Common myeloid progenitor, CD34-positive (primary cell): ENCODE measurements at regions not wholly inside any gene's neighbourhood (a gene's known extent, or its start where the extent isn't known, plus 50 kb on each side); places are given as distances from the start of the nearest gene placed in this dataset.

Experiments
- CTCF ChIA-PET: fragments of 350-600 bp; sonication (Branson Sonifier 250); formaldehyde crosslinking; loops from one replicate; lab custom pipeline; 2021; ENCODE audit warnings: antibody characterized with exemption; lab: Charles Lee
- POLR2A ChIA-PET: fragments of 350-600 bp; sonication (Branson Sonifier 250); formaldehyde crosslinking; loops from one replicate; lab custom pipeline; 2021; ENCODE audit warnings: antibody characterized with exemption; lab: Charles Lee
- DNase-seq, 3 donors: peaks; one replicate each; pipeline versions ENCODE4 v3.0.0 to v3.0.0-alpha.2; 2013
- H3K27ac ChIP-seq, 2 experiments: 1 replicate in 1 of 2; 2 replicates in 1 of 2; pipeline ENCODE4 v1.7.0; 2013; ENCODE audit warnings: inconsistent platforms in 2 of 2, low read length in 2 of 2, mild to moderate bottlenecking in 2 of 2, low read depth in 1 of 2, moderate library complexity in 1 of 2; ENCODE audit not compliant: severe bottlenecking in 2 of 2, insufficient read depth in 1 of 2, poor library complexity in 1 of 2
- H3K27me3 ChIP-seq, 5 experiments: replicated peaks in 2 of 5; 1 replicate in 3 of 5; 2 replicates in 2 of 5; pipeline versions ENCODE4 v1.6.1 to v1.7.0; 2013; ENCODE audit warnings: low read length in 4 of 5, mild to moderate bottlenecking in 2 of 5, moderate library complexity in 2 of 5, inconsistent platforms in 1 of 5; ENCODE audit not compliant: insufficient read depth in 5 of 5, control insufficient read depth in 4 of 5
- H3K36me3 ChIP-seq, 4 experiments: 1 replicate in 2 of 4; 2 replicates in 2 of 4; pipeline versions ENCODE4 v1.6.1 to v1.7.0; 2013; ENCODE audit warnings: low read length in 3 of 4, control low read depth in 1 of 4, mild to moderate bottlenecking in 1 of 4; ENCODE audit not compliant: control insufficient read depth in 4 of 4, insufficient read depth in 4 of 4
- H3K4me1 ChIP-seq, 4 experiments: 1 replicate in 3 of 4; 2 replicates in 1 of 4; pipeline versions ENCODE4 v1.6.1 to v1.7.1; 2013; ENCODE audit warnings: low read length in 3 of 4, mild to moderate bottlenecking in 3 of 4, control low read depth in 1 of 4, inconsistent platforms in 1 of 4, moderate library complexity in 1 of 4; ENCODE audit not compliant: control insufficient read depth in 4 of 4, insufficient read depth in 4 of 4; ENCODE audit errors: control extremely low read depth in 1 of 4
- H3K4me3 ChIP-seq, 7 experiments: 1 replicate in 4 of 7; 2 replicates in 3 of 7; pipeline versions ENCODE4 v1.5.1 to v1.7.0; 2013; ENCODE audit warnings: mild to moderate bottlenecking in 7 of 7, low read length in 6 of 7, moderate library complexity in 6 of 7, inconsistent platforms in 2 of 7, low read depth in 2 of 7, control low read depth in 1 of 7; ENCODE audit not compliant: insufficient read depth in 4 of 7, control insufficient read depth in 1 of 7; ENCODE audit errors: extremely low read depth in 1 of 7
- H3K9me3 ChIP-seq, 5 experiments: 1 replicate in 4 of 5; 2 replicates in 1 of 5; pipeline versions ENCODE4 v1.6.1 to v1.7.1; 2013; ENCODE audit warnings: low read length in 4 of 5, mild to moderate bottlenecking in 2 of 5, inconsistent platforms in 1 of 5, low read depth in 1 of 5, moderate library complexity in 1 of 5; ENCODE audit not compliant: control insufficient read depth in 4 of 5, insufficient read depth in 2 of 5; ENCODE audit errors: control extremely low read depth in 1 of 5
- whole genome bisulfite sequencing: methylation state at CpG from one replicate; pipeline ENCODE4 v1.1.5; 2013; ENCODE audit not compliant: insufficient coverage; 5-methylcytosine and 5-hydroxymethylcytosine counted together

DNA sequence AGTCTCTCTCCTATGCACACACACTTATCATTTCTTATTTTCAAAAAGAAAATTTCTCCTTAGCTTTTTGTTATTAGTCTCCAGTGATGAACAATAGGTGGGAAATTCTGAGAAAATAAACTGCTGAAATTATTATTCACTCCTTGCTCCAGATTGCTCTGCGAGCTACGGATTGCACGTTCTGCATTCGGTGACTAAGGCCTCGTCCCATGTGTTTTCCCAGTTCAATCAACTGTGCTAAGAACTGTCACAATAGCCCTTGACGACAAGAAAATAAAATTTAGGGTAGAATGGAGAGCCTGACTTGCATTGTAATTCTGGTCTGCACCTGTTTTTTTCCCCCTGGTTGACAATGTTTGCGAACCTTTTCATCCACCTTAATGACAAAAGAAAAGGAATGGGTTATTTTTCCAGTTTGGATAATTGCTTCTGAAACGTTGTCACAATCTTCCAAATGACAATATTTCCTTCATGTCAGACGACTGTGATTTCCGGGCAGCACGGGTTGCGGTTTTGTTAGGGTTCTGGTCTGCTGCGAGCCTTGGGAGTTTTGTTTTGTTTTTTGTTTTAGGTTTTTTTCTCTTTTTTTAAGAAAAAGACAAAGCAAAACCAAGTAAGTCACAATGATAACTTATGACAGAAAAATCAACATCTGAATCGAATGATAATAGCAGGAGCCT lies 124.5 kb upstream of the NOCT start:
- H3K9me3 ChIP-seq: no peaks in the 10 kb centered on the region
- no peak for DNase-seq
- ChIA-PET CTCF (interaction anchor here (1.2 kb wide), 1 partner anchor 14 kb away, joined by 3 read pairs; no protein-coding TSS in a partner anchor), POLR2A (no interaction called here)
- 82% methylated on average over 6 of the region's 14 CpGs for WGBS
- H3K36me3 ChIP-seq: no peaks in the 10 kb centered on the region
- H3K27ac ChIP-seq: no peak overlapping the region
- H3K27me3 ChIP-seq: no peaks in the 10 kb centered on the region
- H3K4me1 ChIP-seq: no peaks in the 10 kb centered on the region
- no peak overlapping the region for H3K4me3 ChIP-seq

DNA sequence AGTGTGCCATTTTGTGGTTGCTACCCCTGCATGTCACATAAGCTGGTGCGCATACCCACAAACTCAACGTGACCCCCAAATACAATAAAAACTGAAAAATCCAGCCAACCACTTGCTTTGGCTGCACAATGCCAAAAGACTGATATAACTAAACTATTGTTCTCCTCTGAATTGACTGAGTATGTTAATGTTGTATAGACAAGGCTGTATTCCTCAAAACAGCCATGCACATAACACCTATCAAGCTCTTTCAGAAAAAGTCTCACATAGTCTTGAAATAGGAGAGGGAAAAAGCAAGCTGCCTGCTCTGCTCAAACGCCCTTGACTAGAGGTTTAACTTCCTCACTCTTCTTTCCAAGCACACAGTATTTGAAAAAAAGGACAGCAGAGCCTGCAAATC lies 126.4 kb upstream of the NOCT start:
- H3K27ac ChIP-seq: no peak overlapping the region
- no peak overlapping the region for H3K4me3 ChIP-seq
- WGBS: 83% methylated on average over 2 of the region's 3 CpGs
- DNase-seq: no peak
- no peaks in the 10 kb centered on the region for H3K4me1 ChIP-seq
- CTCF ChIA-PET: interaction anchor here (0.9 to 1.5 kb wide), 2 partner anchors 17 to 26 kb away, joined by 3 read pairs; no protein-coding TSS in a partner anchor
- no peaks in the 10 kb centered on the region for H3K9me3 ChIP-seq
- no peaks in the 10 kb centered on the region for H3K27me3 ChIP-seq
- H3K36me3 ChIP-seq: no peaks in the 10 kb centered on the region
- POLR2A ChIA-PET: no interaction called here

DNA sequence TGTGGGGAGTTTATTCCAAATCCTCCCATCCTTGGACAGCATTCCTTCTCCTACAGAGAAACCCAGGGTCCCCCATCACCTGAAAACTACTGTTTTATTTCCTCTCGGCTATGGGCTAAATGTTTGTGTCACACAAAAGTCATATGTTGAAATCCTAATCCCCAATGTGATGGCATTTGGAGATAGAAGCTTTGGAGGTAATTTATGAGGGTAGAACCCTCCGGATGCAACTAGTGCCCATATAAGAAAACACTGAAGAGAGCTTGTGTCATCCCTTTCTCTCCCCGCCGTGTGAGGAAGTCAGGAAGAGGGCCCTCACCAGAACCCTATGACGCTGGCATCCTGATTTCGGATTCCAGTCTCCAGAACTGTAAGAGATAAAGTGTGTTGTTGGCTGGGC lies 127.8 kb upstream of the NOCT start:
- no peaks in the 10 kb centered on the region for H3K4me1 ChIP-seq
- CTCF ChIA-PET: no interaction called here
- no peaks in the 10 kb centered on the region for H3K36me3 ChIP-seq
- POLR2A ChIA-PET: no interaction called here
- no peaks in the 10 kb centered on the region for H3K27me3 ChIP-seq
- no peaks in the 10 kb centered on the region for H3K9me3 ChIP-seq
- WGBS: 100% methylated on average over 3 of the region's 6 CpGs
- no peak overlapping the region for H3K4me3 ChIP-seq
- DNase-seq: no peak
- H3K27ac ChIP-seq: no peak overlapping the region

DNA sequence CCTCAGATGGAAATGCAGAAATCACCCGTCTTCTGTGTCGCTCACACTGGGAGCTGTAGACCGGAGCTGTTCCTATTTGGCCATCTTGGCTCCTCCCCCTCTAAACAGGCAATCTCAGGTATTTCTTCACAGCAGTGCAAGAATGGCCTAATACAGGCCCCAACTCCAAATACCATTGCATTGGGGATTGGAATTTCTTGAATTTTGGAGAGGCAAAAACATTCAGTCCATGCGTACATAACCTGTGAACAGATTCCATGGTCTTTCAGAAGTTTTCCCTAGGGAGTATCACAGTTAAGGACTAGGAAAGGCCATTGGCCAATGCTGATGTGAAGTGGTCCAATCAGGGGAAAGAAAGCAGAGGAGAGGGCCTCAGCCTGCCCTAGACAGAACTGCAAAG lies 128.2 kb upstream of the NOCT start:
- Histone ChIP-seq H3K4me3 (no peak overlapping the region), H3K27ac (no peak overlapping the region), H3K36me3 (no peaks in the 10 kb centered on the region), H3K9me3 (no peaks in the 10 kb centered on the region), H3K27me3 (no peaks in the 10 kb centered on the region), H3K4me1 (no peaks in the 10 kb centered on the region)
- CTCF ChIA-PET: no interaction called here
- DNase-seq: no peak
- 98% methylated on average over 4 of the region's 4 CpGs for WGBS
- POLR2A ChIA-PET: no interaction called here

DNA sequence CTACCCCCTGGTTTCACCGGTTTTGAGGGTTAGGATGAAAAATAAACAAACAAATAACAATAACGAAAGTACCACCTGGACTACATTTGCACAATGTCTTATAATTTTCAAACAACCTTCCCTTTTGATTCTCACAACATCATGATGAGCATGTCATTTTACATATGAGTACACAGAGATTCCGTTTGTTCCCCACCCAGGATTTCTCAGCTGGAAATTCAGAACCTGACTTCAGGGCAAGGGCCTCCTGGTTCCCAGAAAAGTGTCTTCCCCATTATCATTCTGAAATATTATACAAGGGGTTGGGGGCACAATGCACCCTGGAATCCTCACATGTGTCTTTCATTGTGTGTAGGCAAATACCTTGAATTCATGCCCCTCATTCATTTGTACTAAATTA lies 135.8 kb upstream of the NOCT start:
- Histone ChIP-seq H3K4me1 (no peaks in the 10 kb centered on the region), H3K36me3 (no peaks in the 10 kb centered on the region), H3K4me3 (no peak overlapping the region), H3K27me3 (peaks cover 0 to 7% (median 0%) of the 10 kb centered on the region in 5 experiments), H3K27ac (no peak overlapping the region), H3K9me3 (no peaks in the 10 kb centered on the region)
- WGBS: 89% methylated on average over 3 of the region's 3 CpGs
- ChIA-PET POLR2A (no interaction called here), CTCF (interaction anchor here (1.1 kb wide), 1 partner anchor 9 kb away, joined by 6 read pairs; no protein-coding TSS in a partner anchor)
- DNase-seq: no peak

DNA sequence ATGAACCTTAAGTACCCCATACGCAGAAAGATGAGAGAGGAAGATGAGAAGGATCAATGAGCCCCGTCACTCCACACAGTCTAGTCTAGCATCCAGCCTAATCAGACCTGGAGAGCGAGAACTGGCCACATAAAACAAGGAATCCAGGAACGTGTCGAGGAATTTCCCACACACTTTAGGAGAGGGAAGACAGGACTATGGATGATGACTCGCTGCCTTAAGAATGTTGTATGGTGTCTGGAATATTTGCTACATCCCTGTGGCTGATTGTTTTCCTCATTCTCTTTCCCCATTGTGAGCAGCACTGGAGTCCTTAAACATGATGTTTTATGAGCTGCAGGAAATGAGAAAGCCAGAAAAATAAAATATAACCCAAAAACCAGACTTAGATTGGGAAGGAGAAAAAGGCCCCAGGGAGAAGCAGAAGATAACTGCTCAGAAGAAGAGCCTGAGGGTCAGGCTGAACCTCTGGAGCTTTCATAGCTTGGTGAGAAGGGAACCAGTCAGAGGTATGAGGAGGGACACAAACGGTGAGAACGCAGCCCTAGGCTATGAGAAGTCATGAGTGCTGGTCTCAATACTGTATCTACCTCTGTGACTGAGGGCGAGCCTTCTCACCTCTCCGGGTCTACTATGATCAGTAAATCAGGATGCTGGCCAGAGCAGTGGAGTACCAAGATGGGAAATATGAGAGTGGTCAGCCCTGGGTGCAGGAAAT lies 139.5 kb upstream of the NOCT start:
- WGBS: 80% methylated on average over 5 of the region's 10 CpGs
- H3K27ac ChIP-seq: no peak overlapping the region
- no peaks in the 10 kb centered on the region for H3K9me3 ChIP-seq
- no peak for DNase-seq
- H3K27me3 ChIP-seq: peaks cover 0 to 9% (median 0%) of the 10 kb centered on the region in 5 experiments
- CTCF ChIA-PET: interaction anchor here (1.2 kb wide), 1 partner anchor 841 kb away, joined by 3 read pairs; no protein-coding TSS in a partner anchor
- H3K4me3 ChIP-seq: no peak overlapping the region
- no peaks in the 10 kb centered on the region for H3K36me3 ChIP-seq
- POLR2A ChIA-PET: no interaction called here
- H3K4me1 ChIP-seq: no peaks in the 10 kb centered on the region

DNA sequence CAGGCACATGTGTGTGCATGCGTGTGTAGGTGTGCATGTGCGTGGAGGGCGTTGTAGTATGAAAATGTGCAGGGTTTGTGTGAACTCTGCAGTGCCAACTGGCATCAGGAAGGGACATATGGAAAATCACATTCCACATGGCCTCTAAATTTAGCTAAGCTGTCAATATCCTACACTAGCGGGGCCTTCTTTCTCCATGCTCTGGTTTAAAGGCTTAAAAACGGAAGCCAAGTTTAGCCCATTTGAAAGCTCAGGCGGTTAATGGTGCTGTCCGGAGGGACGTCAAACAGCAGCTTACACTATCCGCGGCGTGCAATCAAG lies 144.1 kb upstream of the NOCT start:
- 79% methylated on average over 8 of the region's 11 CpGs for WGBS
- Histone ChIP-seq H3K27ac (no peak overlapping the region), H3K4me1 (no peaks in the 10 kb centered on the region), H3K9me3 (no peaks in the 10 kb centered on the region), H3K27me3 (peaks cover 0 to 9% (median 0%) of the 10 kb centered on the region in 5 experiments), H3K4me3 (no peak overlapping the region), H3K36me3 (no peaks in the 10 kb centered on the region)
- no peak for DNase-seq
- CTCF ChIA-PET: interaction anchor here (1.0 to 4.1 kb wide), 19 partner anchors 9 to 836 kb away, joined by 3 to 24 read pairs (median 6); no protein-coding TSS in a partner anchor
- POLR2A ChIA-PET: interaction anchor here (0.6 kb wide), 1 partner anchor 124 kb away, joined by 3 read pairs; no protein-coding TSS in a partner anchor
